ENCODE measurements at regions not wholly inside any gene's neighbourhood (a gene's known extent, or its start where the extent isn't known, plus 50 kb on each side); places are given as distances from the start of the nearest gene placed in this dataset.
A peak's percentile ranks its signal among the peaks of the same experiment; 100 is the strongest.
"Not testable (repeated sequence)": the region's sequence is repeated elsewhere in the genome, so short reads cannot be mapped to it uniquely, and the experiment has no call there.

DNA sequence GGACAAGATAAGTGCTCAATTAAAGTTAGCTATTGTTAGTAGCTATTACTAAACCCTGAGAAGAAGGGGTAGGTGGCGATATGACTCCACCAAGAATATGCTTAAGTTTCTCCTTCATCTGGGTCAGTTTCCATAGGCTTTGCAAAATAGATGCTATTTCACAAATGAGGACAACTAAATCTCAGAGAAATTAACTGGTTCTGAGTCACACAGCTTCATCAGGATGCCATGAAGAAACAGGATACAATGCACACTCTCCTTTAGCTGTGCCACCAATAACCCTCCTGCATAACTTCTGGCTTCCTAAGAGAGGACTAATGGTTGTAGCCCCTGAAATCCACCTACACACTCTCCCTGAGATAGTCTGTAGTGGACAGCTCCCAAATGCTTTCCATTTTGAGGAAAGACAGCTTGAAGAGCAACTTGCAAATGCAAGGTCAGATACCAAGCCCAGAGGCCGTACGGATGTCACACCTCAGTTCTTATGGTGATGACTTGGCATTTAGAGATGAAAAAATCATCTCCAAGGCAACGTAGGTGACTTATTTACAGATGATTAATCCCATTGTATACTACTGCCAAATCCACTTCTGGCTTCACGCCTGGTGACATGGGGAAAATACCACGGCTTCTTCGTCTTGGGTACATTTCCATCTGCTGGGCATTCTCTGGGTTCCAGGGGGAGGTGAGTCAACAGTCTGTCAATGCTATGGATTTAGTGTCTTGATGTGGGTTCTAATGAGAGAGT, 251.4 kb upstream of the IL12B start:
- DNase-seq (ENCODE audit: low spot score): peak; percentile 82
- FAIRE-seq: peak; percentile 90

DNA sequence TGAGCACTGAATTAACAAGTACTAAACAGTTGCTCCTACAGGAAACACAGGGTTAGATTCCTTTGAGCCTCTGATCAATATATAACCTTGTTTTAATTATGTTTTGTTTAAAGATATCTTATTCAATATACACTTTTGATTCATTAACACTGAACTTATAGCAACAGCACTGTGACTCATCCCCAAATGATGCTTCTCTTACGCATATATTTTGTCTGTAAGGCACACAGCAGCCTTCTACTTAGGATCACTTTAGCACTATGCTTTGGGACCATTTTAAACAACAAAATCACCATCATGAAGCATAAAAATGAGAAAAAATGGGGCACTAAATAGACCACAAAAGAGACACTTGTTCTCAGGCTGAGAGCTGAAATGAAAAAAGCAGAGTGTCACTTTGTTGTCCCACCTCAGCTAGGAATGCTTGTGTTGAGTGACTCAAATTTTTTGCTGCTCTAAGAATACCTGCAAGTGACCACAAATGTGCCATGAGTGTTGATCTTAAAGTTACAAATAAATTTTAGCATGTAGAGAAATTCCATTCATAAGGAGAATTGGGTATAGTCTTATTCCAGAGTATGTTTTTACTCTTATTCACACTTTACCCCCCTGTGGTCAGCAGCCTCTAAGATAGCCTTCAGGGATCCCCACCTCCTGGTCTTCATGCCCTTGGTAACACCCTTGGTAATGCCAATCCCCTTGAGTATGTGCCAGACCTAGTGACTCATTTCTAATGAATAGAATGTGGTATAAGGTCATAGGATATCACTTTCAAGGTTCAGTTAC, 252.7 kb upstream of the IL12B start:
- peak; percentile 59 for DNase-seq (ENCODE audit: low spot score)
- no peak for FAIRE-seq

DNA sequence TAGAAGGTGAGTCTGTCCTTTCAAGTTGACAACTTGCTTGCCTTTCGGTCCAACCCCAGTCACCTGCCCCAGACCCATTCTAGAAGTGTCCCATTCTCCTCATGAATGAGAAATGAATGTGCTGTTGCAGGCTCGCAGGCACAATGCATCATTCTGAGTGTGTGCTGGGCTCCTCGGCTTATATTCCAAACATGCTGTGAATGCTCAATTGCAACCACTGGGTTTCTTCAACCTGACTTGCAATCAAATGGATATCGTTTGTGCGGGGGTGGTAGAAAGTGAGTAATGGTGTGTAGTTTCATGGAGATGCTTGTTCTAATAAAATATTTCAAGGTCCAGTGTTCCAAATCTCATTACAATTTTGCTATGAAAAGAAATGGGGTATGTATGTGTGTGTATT, 256.6 kb upstream of the IL12B start:
- no peak for FAIRE-seq

DNA sequence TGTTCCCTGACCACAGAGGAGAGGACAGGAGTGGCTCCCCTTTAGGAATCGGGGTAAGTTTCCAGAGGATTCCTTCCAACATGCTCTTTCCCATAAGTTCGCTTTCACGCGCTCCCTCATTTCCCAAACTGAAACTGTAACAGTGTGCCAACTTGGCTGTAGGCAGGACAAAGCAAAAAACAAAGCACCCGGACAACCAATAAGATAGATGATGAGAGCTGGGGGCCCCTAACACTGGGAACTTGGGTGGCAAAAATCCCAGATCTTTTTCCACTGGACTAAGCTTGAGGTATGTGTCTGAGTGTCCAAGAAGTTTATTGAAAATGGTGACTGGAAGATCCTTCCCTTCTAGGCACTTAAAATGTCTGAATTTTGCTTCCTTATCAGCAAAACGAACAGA, 258.7 kb upstream of the IL12B start:
- DNase-seq (ENCODE audit: low spot score): no peak
- FAIRE-seq: no peak

More for the DNA sequence above, 256.6 kb upstream of the IL12B start:
- no peak for DNase-seq (ENCODE audit: low spot score)

DNA sequence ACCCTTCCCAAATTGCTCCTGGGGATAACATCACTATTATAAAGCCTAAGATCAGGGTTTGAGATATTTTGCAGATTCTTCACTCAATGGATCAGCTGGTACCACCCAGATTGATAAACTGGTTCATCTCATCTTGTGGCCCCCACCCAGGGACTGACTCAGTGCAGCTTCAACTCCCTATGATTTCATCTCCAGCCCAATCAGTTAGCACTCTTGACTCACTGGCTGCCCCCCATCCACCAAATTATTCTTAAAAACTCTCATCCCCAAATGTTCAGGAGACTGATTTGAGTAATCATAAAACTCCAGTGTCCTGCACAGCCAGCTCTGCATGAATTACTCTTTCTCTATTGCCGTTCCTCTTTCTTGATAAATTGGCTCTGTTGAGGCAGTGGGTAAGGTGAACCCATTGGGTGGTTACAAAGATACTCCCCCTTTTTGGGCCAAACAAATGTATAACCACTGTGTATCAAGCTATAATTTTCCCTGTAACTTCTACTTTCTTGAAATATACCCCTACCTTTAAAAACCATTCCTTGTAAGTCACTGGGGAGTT, 263.3 kb upstream of the IL12B start:
- DNase-seq (ENCODE audit: low spot score) (no peak), FAIRE-seq (no peak)

DNA sequence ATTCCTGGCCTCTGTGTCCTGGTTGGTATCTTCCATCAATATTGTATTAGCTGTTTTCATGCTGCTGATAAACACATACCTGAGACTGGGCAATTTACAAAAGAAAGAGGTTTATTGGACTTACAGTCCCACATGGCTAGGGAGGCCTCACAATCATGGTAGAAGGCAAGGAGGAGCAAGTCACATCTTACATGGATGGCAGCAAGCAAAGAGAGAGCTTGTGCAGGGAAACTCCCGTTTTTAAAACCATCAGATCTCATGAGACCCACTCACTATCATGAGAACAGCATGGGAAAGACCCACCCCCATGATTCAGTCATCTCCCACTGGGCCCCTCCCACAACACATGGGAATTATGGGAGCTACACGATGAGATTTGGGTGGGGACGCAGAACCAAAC, 265.3 kb upstream of the IL12B start:
- FAIRE-seq; DNase-seq (ENCODE audit: low spot score): not testable (repeated sequence)

DNA sequence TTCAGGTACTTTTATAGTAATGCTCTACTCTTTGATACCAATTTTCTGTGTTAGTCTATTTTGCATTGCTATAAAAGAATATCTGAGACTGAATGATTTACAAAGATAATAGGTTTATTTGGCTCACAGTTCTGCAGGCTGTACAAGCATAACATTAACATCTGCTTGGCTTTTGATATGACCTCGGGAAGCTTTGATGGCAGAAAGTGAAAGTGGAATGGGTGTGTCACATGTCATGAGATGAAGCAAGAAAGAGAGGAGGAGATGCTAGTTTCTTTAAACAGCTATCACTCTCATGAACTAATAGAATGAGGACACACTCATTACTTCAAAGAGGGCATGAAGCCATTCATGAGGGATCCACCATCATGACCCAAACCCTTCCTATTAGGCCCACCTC, 270.9 kb upstream of the IL12B start:
- FAIRE-seq (no peak), DNase-seq (ENCODE audit: low spot score) (no peak)

DNA sequence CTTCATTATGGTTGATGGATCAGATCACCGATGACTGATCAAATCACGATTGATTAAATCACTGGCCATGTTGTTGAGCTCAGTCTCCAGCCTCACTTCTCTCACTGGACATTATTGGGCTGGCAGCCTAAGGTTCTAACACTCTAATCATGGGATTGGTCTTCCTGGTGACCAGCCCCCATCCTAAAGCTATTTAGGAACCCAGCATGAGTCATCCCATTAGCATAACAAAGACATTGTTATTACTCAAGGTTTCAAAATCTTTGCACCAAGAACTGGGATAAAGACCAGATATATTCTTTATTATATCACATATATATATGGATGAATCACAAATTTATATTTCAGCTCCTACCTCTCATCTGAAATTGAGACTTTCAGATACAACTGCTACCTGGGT, 272.1 kb upstream of the IL12B start:
- DNase-seq (ENCODE audit: low spot score) (no peak), FAIRE-seq (no peak)

DNA sequence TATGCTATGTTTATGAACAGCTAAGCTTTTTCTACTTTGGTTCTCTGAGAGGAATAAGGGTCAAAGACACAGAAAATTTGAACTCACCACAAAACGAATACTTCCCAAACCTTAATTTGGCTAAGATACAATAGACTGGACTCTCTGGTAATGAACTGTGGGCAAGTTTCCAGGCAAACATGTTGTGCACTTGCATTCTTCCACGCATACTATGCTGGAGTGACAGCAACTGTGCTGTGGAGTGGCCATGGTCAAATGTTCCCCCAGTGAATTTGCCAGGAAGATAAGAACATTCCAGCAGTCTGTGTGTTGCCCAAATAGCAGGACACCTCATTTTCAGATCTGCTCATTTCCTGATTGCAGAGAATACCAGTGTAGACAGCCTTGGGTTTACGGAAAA, 275.3 kb upstream of the IL12B start:
- FAIRE-seq: no peak
- no peak for DNase-seq (ENCODE audit: low spot score)

DNA sequence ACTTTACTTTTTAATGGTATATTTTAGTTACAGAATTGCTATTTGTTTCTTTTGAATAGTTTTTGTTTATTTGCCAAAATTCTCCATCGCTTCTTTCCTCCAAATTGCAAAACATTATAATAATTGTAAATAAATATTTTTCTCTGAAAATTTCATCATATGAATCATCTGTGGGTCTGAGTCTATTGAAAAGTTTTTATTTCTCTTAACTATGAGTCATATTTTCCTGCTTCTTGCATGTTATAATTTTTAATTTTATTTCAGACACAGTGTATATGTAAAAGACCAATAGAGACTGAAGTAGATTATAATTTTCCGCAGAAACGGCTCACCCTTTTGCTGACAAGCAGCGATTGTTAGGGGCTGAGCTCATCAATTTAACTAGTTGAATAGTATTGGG, 279.1 kb upstream of the IL12B start:
- no peak for DNase-seq (ENCODE audit: low spot score)
- FAIRE-seq: no peak

DNA sequence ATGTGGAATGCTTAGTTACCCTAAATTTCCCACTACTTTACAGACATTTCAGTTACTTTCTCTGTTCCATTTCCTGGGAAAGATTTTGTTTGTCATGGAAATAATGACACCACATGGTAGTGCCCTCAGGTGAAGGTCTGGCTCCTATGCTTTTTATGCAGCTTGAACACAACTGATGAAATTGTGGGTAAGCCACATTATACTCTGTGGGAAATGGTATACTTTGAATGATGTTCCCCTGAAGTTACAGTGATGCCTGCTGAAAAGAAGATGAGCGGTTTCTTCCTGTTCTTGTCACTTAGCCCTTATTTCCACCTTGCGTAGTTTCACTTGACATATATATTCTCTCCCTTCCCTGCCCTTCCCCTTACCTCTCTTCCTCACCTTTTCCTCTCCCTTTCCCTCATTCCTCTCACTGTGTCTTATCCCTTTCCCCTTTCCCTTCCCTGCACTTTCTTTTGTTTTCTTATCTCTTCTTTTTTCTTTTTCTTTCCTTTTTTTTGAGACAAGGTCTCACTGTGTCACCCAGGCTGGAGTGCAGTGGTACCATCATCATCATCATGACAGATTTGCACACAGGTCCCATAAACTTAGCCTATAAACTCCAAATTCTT, 280.8 kb upstream of the IL12B start:
- FAIRE-seq (no peak), DNase-seq (ENCODE audit: low spot score) (no peak)

DNA sequence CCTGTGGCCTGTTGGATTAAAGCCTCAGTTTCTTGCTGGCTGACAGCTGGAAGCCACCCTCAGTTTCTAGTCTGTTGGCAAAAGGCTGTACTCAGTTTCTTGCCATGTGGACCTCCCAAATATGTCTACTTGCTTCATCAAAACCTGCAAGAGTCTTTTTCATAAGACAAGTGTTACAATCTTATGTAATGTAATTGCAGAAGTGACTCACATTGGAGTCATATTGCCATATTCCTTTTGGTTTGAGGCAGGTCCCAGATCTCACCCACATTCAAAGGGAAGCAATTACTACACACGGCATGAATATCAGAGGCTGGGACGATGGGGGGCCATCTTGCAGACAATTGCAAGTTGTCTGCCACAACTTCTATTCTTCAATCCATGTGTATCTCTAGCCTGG, 286.7 kb upstream of the IL12B start:
- FAIRE-seq (no peak), DNase-seq (ENCODE audit: low spot score) (no peak)

DNA sequence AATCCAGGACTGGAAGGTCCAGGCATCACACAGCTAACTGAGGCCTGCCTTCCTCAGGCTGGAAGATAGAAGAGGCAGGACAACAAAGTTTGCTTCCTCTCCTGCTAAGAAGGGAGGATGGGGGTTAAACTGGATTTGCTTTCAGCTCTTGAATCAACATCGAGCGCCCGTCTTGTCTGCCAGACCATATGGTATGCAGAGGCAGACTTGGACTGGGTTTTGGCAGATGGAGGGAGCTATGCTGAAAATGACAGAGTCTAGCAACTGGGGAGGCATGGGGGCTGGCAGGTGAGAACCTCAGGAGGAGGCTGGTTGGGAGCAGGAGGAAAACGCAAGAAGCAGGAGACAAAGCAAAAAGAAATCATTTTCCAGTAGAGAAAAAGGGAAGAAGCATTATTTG, 289.5 kb upstream of the IL12B start:
- DNase-seq (ENCODE audit: low spot score): no peak
- no peak for FAIRE-seq

DNA sequence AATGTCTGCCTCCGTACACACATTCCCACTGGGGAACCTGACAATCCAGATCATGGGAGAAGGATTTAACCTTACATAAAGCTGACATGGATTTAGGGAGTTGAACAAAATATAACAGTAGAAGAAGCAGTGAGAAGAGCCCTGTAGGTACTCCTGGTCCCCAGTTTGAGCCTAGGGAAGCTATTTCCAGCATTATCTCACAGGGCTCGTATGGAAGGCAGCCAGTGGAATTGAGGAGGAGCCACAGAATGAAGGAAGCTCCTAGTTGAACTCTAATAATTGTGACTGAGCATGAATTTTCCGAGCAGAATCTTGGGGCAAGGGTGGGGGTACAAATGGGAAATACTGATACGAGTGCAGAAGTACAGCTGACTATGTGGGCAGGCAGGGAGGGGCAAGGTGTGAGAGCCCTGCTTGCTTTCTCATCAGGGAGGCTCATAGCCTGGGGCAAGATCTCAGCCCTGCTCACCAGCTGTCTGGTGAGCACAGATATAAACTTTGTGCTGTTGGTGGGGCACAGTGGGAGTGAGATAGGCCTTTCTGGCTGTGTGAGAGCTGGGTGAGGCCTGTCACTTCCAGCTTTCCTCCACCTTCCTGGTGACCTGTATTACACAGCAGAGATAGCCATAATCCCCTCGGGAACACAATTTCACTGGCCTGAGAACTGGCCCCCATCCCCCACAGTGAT, 290.7 kb upstream of the IL12B start:
- DNase-seq (ENCODE audit: low spot score) (no peak), FAIRE-seq (no peak)

DNA sequence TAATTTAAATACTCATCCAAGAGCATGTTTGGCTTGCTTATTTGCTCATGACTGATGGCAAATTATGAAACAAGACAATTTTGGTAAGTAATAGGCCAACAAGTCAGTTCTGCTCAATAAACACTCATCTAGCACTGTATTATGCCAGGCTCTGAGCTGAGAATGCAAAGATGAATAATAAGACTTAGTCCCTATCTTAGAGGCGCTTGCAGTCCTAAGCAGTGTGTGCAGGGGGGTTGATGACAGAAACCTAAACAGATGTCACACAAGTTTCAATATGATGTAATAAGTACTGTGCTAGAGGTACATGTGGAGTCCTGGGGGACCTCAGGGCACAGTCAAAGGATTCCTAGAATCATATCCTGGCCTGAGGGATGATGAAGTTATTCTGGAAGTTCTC, 287.6 kb upstream of the ADRA1B start:
- DNase-seq (ENCODE audit: low spot score) (no peak), FAIRE-seq (no peak)

DNA sequence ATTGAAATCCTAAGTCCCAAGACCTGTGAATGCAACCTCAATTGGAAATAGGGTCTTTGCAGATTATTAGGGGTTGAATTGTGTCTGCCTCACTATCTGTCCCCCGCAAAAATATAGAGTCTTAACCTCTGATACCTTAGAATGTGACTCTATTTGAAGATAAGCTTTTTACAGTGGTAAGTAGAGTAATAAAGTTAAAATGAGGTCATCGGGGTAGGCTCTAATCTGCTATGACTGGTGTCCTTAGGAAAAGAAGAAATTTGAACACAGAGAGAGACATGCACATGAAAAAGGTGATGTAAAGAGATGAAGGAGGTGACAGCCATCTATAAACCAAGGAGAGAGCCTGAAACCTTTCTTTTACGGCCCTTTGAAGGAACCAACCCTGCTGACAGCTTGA, 287.1 kb upstream of the ADRA1B start:
- DNase-seq (ENCODE audit: low spot score): no peak
- FAIRE-seq: no peak

DNA sequence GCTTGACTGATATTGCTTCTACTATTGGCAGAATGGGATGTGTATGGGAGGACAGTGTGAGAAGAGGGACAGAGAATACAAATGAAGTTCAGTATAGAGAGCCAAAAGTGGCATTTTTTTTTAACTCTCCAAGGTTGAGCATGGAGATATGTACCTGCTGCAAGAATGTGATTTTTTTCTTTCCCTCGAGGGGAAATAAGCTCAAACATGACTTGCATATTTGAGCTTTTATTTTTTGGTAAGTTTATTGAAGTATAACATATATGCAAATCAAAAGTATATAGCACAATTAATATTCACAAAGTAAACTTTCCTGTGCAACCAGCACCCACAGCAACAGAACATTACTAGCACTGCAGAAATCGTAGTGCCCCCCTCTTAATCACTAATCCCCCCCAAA, 285.7 kb upstream of the ADRA1B start:
- DNase-seq (ENCODE audit: low spot score) (no peak), FAIRE-seq (no peak)

DNA sequence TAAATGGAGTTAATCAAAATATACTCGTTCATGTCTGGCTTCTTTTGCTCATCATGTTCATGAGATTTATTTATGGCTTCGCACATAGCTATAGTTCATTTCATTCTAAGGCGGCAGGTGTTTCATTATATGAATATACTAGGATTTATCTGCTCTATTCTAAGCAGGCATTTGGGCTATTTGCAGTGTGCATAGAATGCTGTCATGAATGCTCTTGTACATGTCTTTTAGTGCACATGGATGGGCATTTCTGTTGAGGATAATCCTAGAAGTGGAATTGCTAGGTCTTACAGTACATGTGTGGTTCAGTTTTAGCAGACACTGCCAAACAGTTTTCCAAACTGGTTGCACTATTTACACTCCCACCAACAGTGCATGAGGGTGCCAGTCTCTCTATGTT, 285.3 kb upstream of the ADRA1B start:
- FAIRE-seq: no peak
- no peak for DNase-seq (ENCODE audit: low spot score)

DNA sequence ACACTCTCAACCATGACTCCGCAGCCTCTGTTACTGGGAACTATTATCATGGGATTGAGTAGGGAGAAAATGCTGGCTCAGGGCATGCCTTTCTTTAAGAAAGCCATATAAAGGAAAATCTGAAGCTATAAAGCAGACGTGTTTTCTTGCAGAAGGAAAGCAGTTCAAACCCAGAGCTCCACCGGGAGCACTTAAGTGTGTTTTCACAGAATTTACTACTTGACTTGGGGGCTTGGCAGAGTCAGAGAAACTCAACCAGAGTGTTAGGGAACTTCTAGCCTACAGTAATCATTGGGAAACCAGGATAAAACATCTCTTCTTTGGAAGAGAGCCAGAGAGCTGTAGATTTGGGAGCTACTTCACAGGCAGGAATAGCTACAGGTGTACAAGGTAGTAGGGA, 283.4 kb upstream of the ADRA1B start:
- DNase-seq (ENCODE audit: low spot score) (no peak), FAIRE-seq (no peak)

DNA sequence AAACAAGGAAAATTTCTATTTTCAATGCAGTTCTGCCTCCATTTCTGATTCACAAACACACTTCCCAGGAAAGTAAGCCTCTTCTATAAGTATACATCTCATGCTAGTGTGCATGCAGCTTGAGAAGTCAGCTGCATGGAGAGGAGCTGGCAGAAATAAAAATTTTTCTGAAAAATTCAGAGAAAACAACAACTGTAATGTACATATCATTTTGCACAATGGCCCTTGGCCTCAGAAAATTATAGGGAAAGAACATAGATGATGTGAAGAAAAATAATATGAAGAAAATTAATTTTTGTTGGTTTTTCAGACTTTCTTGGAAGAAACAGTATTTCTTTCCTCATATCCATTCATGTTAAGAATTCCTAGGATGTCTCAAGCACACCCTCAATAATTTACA, 277.8 kb upstream of the ADRA1B start:
- DNase-seq (ENCODE audit: low spot score) (no peak), FAIRE-seq (no peak)

DNA sequence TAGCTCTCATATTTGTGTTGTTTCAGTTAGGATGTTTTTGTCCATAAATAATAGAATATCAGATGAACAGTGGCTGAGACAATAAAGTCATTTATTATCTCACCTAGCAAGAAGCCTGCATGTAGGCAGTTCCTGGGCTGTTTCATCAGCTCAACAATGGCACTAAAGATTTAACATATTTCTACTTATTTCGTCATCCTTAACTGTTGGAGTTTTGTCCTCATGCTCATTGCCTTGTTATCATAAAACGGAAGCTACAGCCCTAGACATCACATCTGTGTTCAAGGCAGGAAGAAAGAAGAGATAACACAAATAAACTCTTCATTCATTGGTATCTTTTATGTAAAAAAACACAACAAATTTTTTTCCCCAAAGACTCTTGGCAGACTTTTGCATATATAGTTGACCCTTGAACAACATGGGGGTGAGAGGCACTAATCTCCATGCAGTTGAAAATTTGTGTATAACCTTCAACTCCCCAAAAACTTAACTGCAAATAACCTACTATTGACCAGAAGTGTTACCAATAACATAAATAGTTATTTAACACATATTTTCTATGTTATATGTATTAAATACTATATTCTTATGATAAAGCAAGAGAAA, 277.2 kb upstream of the ADRA1B start:
- no peak for FAIRE-seq
- DNase-seq (ENCODE audit: low spot score): no peak

Measured in urothelium cell line (cell line).